Testis (tissue), 2 donors: ENCODE measurements at regions not wholly inside any gene's neighbourhood (a gene's known extent, or its start where the extent isn't known, plus 50 kb on each side); places are given as distances from the start of the nearest gene placed in this dataset.

ENCODE experiments used
- CTCF ChIP-seq, 3 experiments: fragments of 450-650 bp in 2 of 3; fragments of 200-600 bp in 1 of 3; sonication (generic) in 1 of 3; IDR thresholded peaks; one replicate each; pipeline ENCODE4 v1.5.1; 2016 to 2019; ENCODE audit warnings: antibody characterized with exemption in 3 of 3, mild to moderate bottlenecking in 2 of 3, moderate library complexity in 1 of 3
- POLR2A ChIP-seq: fragments of 450-650 bp; IDR thresholded peaks from one replicate; pipeline ENCODE4 v1.6.1; 2017; ENCODE audit warnings: antibody characterized with exemption, mild to moderate bottlenecking, moderate library complexity

- TF ChIP-seq CTCF (IDR thresholded peaks at IDR 0.05), result no peak
- no peak for TF ChIP-seq POLR2A
These were observed 341.4 kb downstream of the LIG4 start for GRCh38 chr13:107873926-107874325.
